Islet precursor cell (in vitro differentiated cells): ENCODE measurements at regions not wholly inside any gene's neighbourhood (a gene's known extent, or its start where the extent isn't known, plus 50 kb on each side); places are given as distances from the start of the nearest gene placed in this dataset.

Experiments
- DNase-seq: peaks from one replicate; pipeline ENCODE4 v3.0.0-alpha.2; 2018

- no peak for DNase-seq
Observed at GRCh38 chr3:69531576-69532546, 146.0 kb upstream of the FRMD4B start.

- DNase-seq: no peak
Observed at GRCh38 chr3:69530554-69530953, 144.7 kb upstream of the FRMD4B start.

- no peak for DNase-seq
Observed at GRCh38 chr3:69527498-69527897, 141.6 kb upstream of the FRMD4B start.

GRCh38 chr3:69524816-69525215, 138.9 kb upstream of the FRMD4B start:
- no peak for DNase-seq

GRCh38 chr3:69521286-69521685, 135.4 kb upstream of the FRMD4B start:
- no peak for DNase-seq

- DNase-seq: no peak
Observed at GRCh38 chr3:69511361-69511760, 125.5 kb upstream of the FRMD4B start.

GRCh38 chr3:69510481-69511030, 124.7 kb upstream of the FRMD4B start:
- DNase-seq: no peak

GRCh38 chr3:69509288-69509687, 123.4 kb upstream of the FRMD4B start:
- DNase-seq: no peak

GRCh38 chr3:69505770-69506407, 120.0 kb upstream of the FRMD4B start:
- DNase-seq: no peak

GRCh38 chr3:69504232-69504631, 118.3 kb upstream of the FRMD4B start:
- DNase-seq: no peak

- DNase-seq: no peak
Observed at GRCh38 chr3:69500604-69501003, 114.7 kb upstream of the FRMD4B start.

GRCh38 chr3:69499899-69500421, 114.1 kb upstream of the FRMD4B start:
- DNase-seq: no peak

GRCh38 chr3:69499422-69499821, 113.5 kb upstream of the FRMD4B start:
- DNase-seq: no peak

GRCh38 chr3:69496856-69497255, 111.0 kb upstream of the FRMD4B start:
- DNase-seq: no peak

GRCh38 chr3:69494185-69494584, 108.3 kb upstream of the FRMD4B start:
- DNase-seq: no peak

- no peak for DNase-seq
Observed at GRCh38 chr3:69493157-69493556, 107.3 kb upstream of the FRMD4B start.

GRCh38 chr3:69491975-69492374, 106.1 kb upstream of the FRMD4B start:
- no peak for DNase-seq

GRCh38 chr3:69490971-69491370, 105.1 kb upstream of the FRMD4B start:
- DNase-seq: no peak

- DNase-seq: no peak
Observed at GRCh38 chr3:69490235-69490634, 104.3 kb upstream of the FRMD4B start.

- no peak for DNase-seq
Observed at GRCh38 chr3:69488026-69488425, 102.1 kb upstream of the FRMD4B start.

- DNase-seq: no peak
Observed at GRCh38 chr3:69485489-69485888, 99.6 kb upstream of the FRMD4B start.

GRCh38 chr3:69484507-69485393, 98.9 kb upstream of the FRMD4B start:
- DNase-seq: no peak

- DNase-seq: no peak
Observed at GRCh38 chr3:69483449-69483848, 97.6 kb upstream of the FRMD4B start.
